HG03439 (cell line): ENCODE measurements at regions not wholly inside any gene's neighbourhood (a gene's known extent, or its start where the extent isn't known, plus 50 kb on each side); places are given as distances from the start of the nearest gene placed in this dataset.
"Not testable (repeated sequence)": the region's sequence is repeated elsewhere in the genome, so short reads cannot be mapped to it uniquely, and the experiment has no call there.

Experiments
- ATAC-seq: cut with Tn5 transposase; IDR thresholded peaks from one replicate; pipeline ENCODE4 v1.9.1; 2021; ENCODE audit warnings: mild to moderate bottlenecking, moderate library complexity; ENCODE audit not compliant: unreplicated experiment

GRCh38 chr3:174442302-174442682 is 416.8 kb upstream of the NAALADL2 start:
- ATAC-seq = no peak

GRCh38 chr3:174444391-174444790 is 414.7 kb upstream of the NAALADL2 start:
- no peak for ATAC-seq

GRCh38 chr3:174457758-174458157 is 401.4 kb upstream of the NAALADL2 start:
- ATAC-seq = no peak

- no peak for ATAC-seq
These were observed 398.3 kb upstream of the NAALADL2 start for GRCh38 chr3:174460831-174461230.

- no peak for ATAC-seq
These were observed 396.2 kb upstream of the NAALADL2 start for GRCh38 chr3:174462916-174463315.

- ATAC-seq = no peak
These were observed 394.0 kb upstream of the NAALADL2 start for GRCh38 chr3:174465177-174465576.

GRCh38 chr3:174466471-174467054 is 392.6 kb upstream of the NAALADL2 start:
- ATAC-seq = no peak

GRCh38 chr3:174477491-174477890 is 381.6 kb upstream of the NAALADL2 start:
- no peak for ATAC-seq

GRCh38 chr3:174480767-174481166 is 378.4 kb upstream of the NAALADL2 start:
- no peak for ATAC-seq

- ATAC-seq = no peak
These were observed 376.6 kb upstream of the NAALADL2 start for GRCh38 chr3:174482541-174482940.

GRCh38 chr3:174483254-174483653 is 375.9 kb upstream of the NAALADL2 start:
- no peak for ATAC-seq

- not testable (repeated sequence) for ATAC-seq
These were observed 375.3 kb upstream of the NAALADL2 start for GRCh38 chr3:174483856-174484255.

GRCh38 chr3:174488527-174488926 is 370.6 kb upstream of the NAALADL2 start:
- ATAC-seq = no peak

GRCh38 chr3:174495311-174495710 is 363.8 kb upstream of the NAALADL2 start:
- no peak for ATAC-seq

- no peak for ATAC-seq
These were observed 363.2 kb upstream of the NAALADL2 start for GRCh38 chr3:174495928-174496327.

GRCh38 chr3:174498638-174499037 is 360.5 kb upstream of the NAALADL2 start:
- ATAC-seq = no peak

- no peak for ATAC-seq
These were observed 353.9 kb upstream of the NAALADL2 start for GRCh38 chr3:174505266-174505665.

- no peak for ATAC-seq
These were observed 334.9 kb upstream of the NAALADL2 start for GRCh38 chr3:174524203-174524602.

GRCh38 chr3:174529298-174529697 is 329.8 kb upstream of the NAALADL2 start:
- no peak for ATAC-seq

GRCh38 chr3:174531262-174531982 is 327.7 kb upstream of the NAALADL2 start:
- ATAC-seq = no peak

- no peak for ATAC-seq
These were observed 326.9 kb upstream of the NAALADL2 start for GRCh38 chr3:174532216-174532615.

- no peak for ATAC-seq
These were observed 326.4 kb upstream of the NAALADL2 start for GRCh38 chr3:174532776-174533175.

GRCh38 chr3:174533286-174533685 is 325.8 kb upstream of the NAALADL2 start:
- no peak for ATAC-seq
